PC-9 (cell line): ENCODE measurements at regions not wholly inside any gene's neighbourhood (a gene's known extent, or its start where the extent isn't known, plus 50 kb on each side); places are given as distances from the start of the nearest gene placed in this dataset.

Experiments used
- EZH2 ChIP-seq: fragments of 200-600 bp; sonication (generic); IDR thresholded peaks from 2 replicates; pipeline ENCODE4 v1.8.0; 2017; ENCODE audit warnings: antibody characterized with exemption, low read depth
- TF ChIP-seq, protein P1 (sequence below): fragments of 200-600 bp; sonication (generic); conservative IDR thresholded peaks from 2 replicates; pipeline ENCODE4 v1.6.1; 2017; ENCODE audit warnings: mixed run types, antibody characterized with exemption, mild to moderate bottlenecking, moderate library complexity

DNA sequence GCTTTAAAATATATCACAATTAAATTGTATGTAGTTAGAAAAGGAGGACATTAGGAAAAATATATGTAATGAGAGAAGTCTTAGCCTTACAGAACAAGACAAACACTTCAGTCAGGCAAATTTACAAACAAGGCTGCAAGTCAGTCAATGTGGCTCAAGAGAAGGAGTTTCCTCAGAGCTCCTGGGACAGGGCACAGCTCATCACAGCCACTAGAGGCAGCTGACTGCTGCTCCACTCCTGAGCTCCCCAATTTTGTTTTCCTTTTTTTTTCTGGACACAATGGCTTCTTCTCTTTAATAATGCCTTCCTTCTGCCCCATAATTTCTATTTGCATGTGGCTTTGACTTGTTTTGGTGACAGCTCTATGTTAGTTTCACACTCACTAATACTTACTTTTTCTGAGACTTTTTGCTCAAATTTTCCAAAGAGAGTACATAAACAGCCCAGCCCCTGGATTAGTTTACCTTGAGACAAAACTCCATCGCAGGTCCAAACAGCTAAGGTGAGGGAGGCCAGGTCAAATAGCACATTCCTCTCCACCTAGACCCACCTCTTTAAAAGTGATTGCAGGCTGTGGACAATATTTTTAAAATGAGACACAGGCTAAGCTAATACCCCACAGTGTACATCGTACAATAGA is 850.4 kb upstream of the FRG1 start:
- TF ChIP-seq, protein P1, sequence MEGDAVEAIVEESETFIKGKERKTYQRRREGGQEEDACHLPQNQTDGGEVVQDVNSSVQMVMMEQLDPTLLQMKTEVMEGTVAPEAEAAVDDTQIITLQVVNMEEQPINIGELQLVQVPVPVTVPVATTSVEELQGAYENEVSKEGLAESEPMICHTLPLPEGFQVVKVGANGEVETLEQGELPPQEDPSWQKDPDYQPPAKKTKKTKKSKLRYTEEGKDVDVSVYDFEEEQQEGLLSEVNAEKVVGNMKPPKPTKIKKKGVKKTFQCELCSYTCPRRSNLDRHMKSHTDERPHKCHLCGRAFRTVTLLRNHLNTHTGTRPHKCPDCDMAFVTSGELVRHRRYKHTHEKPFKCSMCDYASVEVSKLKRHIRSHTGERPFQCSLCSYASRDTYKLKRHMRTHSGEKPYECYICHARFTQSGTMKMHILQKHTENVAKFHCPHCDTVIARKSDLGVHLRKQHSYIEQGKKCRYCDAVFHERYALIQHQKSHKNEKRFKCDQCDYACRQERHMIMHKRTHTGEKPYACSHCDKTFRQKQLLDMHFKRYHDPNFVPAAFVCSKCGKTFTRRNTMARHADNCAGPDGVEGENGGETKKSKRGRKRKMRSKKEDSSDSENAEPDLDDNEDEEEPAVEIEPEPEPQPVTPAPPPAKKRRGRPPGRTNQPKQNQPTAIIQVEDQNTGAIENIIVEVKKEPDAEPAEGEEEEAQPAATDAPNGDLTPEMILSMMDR = no peak
- no peak for TF ChIP-seq EZH2
